MM.1S (cell line): ENCODE measurements at regions not wholly inside any gene's neighbourhood (a gene's known extent, or its start where the extent isn't known, plus 50 kb on each side); places are given as distances from the start of the nearest gene placed in this dataset.

Source experiments
- DNase-seq: peaks from one replicate; pipeline ENCODE4 v3.0.0-alpha.2; 2015
- H2AFZ ChIP-seq: fragments of 300-600 bp; sonication (generic); 2 replicates; pipeline ENCODE4 v1.6.0; 2016; ENCODE audit warnings: antibody characterized with exemption, low read length
- H3F3A ChIP-seq: fragments of 300-600 bp; sonication (generic); 2 replicates; pipeline ENCODE4 v1.6.1; 2016; ENCODE audit warnings: mild to moderate bottlenecking, antibody characterized with exemption, low read length, moderate library complexity, mixed read lengths; ENCODE audit not compliant: insufficient read depth
- H3K27ac ChIP-seq: fragments of 300-600 bp; sonication (generic); 2 replicates; pipeline ENCODE4 v1.5.1; 2016; ENCODE audit warnings: mild to moderate bottlenecking, low read length
- H3K27me3 ChIP-seq: fragments of 300-600 bp; sonication (generic); replicated peaks from 2 replicates; pipeline ENCODE4 v1.6.0; 2016; ENCODE audit warnings: low read length; ENCODE audit not compliant: insufficient read depth
- H3K36me3 ChIP-seq: fragments of 300-600 bp; sonication (generic); replicated peaks from 2 replicates; pipeline ENCODE4 v1.6.1; 2016; ENCODE audit warnings: mild to moderate bottlenecking, low read length, mixed read lengths; ENCODE audit not compliant: insufficient read depth
- H3K4me1 ChIP-seq: fragments of 300-600 bp; sonication (generic); 2 replicates; pipeline ENCODE4 v1.6.1; 2016; ENCODE audit warnings: low read length, mixed read lengths
- H3K4me2 ChIP-seq: fragments of 300-600 bp; sonication (generic); 2 replicates; pipeline ENCODE4 v1.6.0; 2016; ENCODE audit warnings: low read depth, low read length
- H3K4me3 ChIP-seq: fragments of 300-600 bp; sonication (generic); 2 replicates; pipeline ENCODE4 v1.5.1; 2016; ENCODE audit warnings: low read length, mixed read lengths
- H3K79me2 ChIP-seq: fragments of 300-600 bp; sonication (generic); 2 replicates; pipeline ENCODE4 v1.6.1; 2016; ENCODE audit warnings: mixed run types, low read length, mixed read lengths
- H3K9ac ChIP-seq: fragments of 300-600 bp; sonication (generic); 2 replicates; pipeline ENCODE4 v1.6.1; 2016; ENCODE audit warnings: low read length, mixed read lengths
- H3K9me2 ChIP-seq: fragments of 300-600 bp; sonication (generic); replicated peaks from 2 replicates; pipeline ENCODE4 v1.6.1; 2016; ENCODE audit warnings: mild to moderate bottlenecking, low read length, mixed read lengths; ENCODE audit not compliant: insufficient read depth
- H3K9me3 ChIP-seq: fragments of 300-600 bp; sonication (generic); replicated peaks from 2 replicates; pipeline ENCODE4 v1.6.1; 2016; ENCODE audit warnings: mild to moderate bottlenecking, low read length, mixed read lengths; ENCODE audit not compliant: insufficient read depth
- H4K20me1 ChIP-seq: fragments of 300-600 bp; sonication (generic); 2 replicates; pipeline ENCODE4 v1.6.1; 2016; ENCODE audit warnings: mild to moderate bottlenecking, low read length, moderate library complexity, mixed read lengths; ENCODE audit not compliant: insufficient read depth
- CTCF ChIP-seq: fragments of 300-600 bp; sonication (generic); IDR thresholded peaks from 2 replicates; pipeline ENCODE4 v1.5.1; 2016; ENCODE audit warnings: antibody characterized with exemption, low read length, mixed read lengths
- EZH2 ChIP-seq: fragments of 300-600 bp; sonication (generic); optimal IDR thresholded peaks from 2 replicates; pipeline ENCODE3; 2017; ENCODE audit warnings: low read depth, mild to moderate bottlenecking, antibody characterized with exemption, low read length, mixed read lengths
- EZH2phosphoT487 ChIP-seq: fragments of 300-600 bp; sonication (generic); IDR thresholded peaks from 2 replicates; pipeline ENCODE4 v1.6.1; 2018; ENCODE audit warnings: antibody characterized with exemption, low read length

GRCh38 chr9:26462751-26463150 lies 429.9 kb downstream of the CAAP1 start:
- Histone ChIP-seq H4K20me1 (no peaks in the 10 kb centered on the region), H3K9ac (no peak overlapping the region), H3K4me3 (no peak overlapping the region), H3K4me2 (no peak overlapping the region), H3K36me3 (no peaks in the 10 kb centered on the region), H3K9me2 (no peaks in the 10 kb centered on the region), H3K27ac (no peak overlapping the region), H2AFZ (no peak overlapping the region), H3K27me3 (no peaks in the 10 kb centered on the region), H3K4me1 (no peaks in the 10 kb centered on the region), H3F3A (no peaks in the 10 kb centered on the region), H3K9me3 (no peaks in the 10 kb centered on the region), H3K79me2 (no peaks in the 10 kb centered on the region)
- no peak for TF ChIP-seq CTCF
- TF ChIP-seq EZH2, result no peak
- no peak for TF ChIP-seq EZH2phosphoT487
- no peak for DNase-seq

GRCh38 chr9:26462213-26462612 lies 430.4 kb downstream of the CAAP1 start:
- Histone ChIP-seq H3K79me2 (no peaks in the 10 kb centered on the region), H3K9ac (no peak overlapping the region), H3K4me3 (no peak overlapping the region), H3K36me3 (no peaks in the 10 kb centered on the region), H2AFZ (no peak overlapping the region), H3K9me3 (no peaks in the 10 kb centered on the region), H4K20me1 (no peaks in the 10 kb centered on the region), H3F3A (no peaks in the 10 kb centered on the region), H3K4me1 (no peaks in the 10 kb centered on the region), H3K4me2 (no peak overlapping the region), H3K27ac (no peak overlapping the region), H3K27me3 (no peaks in the 10 kb centered on the region), H3K9me2 (no peaks in the 10 kb centered on the region)
- no peak for DNase-seq
- TF ChIP-seq CTCF (no peak), EZH2 (no peak), EZH2phosphoT487 (no peak)

- H3K79me2 ChIP-seq, result no peaks in the 10 kb centered on the region
- no peaks in the 10 kb centered on the region for H3K9me2 ChIP-seq
- no peak overlapping the region for H3K9ac ChIP-seq
- no peaks in the 10 kb centered on the region for H3K36me3 ChIP-seq
- H4K20me1 ChIP-seq, result no peaks in the 10 kb centered on the region
- no peaks in the 10 kb centered on the region for H3K9me3 ChIP-seq
- no peak overlapping the region for H3K4me2 ChIP-seq
- no peaks in the 10 kb centered on the region for H3F3A ChIP-seq
- no peak overlapping the region for H3K27ac ChIP-seq
- no peak overlapping the region for H2AFZ ChIP-seq
- TF ChIP-seq EZH2phosphoT487, result no peak
- no peak for TF ChIP-seq CTCF
- no peak for TF ChIP-seq EZH2
- no peak overlapping the region for H3K4me3 ChIP-seq
- H3K27me3 ChIP-seq, result no peaks in the 10 kb centered on the region
- H3K4me1 ChIP-seq, result no peaks in the 10 kb centered on the region
- no peak for DNase-seq
These were observed 432.0 kb downstream of the CAAP1 start for GRCh38 chr9:26460624-26461023.
